ENCODE measurements at regions not wholly inside any gene's neighbourhood (a gene's known extent, or its start where the extent isn't known, plus 50 kb on each side); places are given as distances from the start of the nearest gene placed in this dataset.

DNA sequence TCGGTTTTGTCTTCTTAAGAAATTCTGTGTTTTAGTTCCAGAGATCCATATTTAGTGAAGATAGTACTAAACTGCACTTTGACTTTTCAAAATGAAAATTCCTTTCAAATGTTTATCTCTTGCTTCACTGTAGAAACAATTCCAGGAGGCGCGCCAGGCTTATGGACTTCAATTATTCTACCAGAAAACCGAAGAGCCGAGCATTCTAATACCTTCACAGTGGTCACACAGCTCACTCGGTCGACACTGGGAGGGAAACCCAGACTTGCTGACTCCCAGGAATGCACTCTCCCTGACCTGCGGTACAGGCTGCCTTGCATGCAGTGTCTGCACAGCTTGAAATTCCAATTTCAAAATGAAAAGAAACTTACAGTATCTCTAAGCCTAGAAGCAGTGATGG, 119.9 kb upstream of the PIEZO2 start:
- no peak for DNase-seq (ENCODE audit: low read depth)

DNA sequence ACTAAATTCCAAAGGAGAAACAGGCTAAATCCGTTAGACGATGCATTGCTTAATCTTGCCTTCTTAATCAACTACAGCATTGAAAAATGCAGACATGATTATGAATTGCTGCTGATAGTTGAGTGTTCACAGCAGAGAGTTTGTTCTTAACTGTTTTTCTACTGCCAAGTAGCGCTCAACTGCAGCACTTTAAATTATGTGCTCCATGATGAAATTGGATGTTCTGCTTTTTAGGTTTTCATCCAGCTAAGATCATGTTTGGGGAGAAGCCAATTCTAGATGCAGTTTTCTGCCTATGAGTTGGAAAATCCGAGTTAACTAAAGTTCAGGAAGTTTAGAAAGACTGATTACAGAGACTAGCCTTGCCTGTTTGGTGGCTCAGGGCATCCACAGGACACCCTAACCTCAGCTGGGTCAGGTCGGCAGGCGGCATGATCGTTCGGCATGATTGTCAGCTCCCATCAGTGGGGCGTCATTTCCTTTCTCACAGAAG, 119.4 kb upstream of the PIEZO2 start:
- DNase-seq (ENCODE audit: low read depth) = no peak

DNA sequence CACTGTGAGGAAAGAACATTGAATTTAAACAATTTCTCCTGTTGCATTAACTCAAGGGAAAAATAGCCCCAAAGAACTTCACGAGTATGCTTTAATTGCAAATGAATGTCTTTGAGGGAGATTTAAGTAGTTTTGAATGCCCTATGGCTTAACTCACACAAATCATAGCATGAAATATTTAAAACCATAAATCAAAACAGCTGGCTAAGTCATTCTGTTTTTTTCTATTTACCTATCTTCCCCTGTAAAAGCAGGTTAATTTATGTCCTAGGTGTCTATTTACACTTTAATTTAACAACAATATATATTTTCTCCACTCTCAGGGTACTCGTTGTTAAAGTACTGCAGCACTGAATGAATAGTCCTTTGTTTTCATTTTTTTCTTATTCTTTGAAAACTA, 118.8 kb upstream of the PIEZO2 start:
- no peak for DNase-seq (ENCODE audit: low read depth)

DNA sequence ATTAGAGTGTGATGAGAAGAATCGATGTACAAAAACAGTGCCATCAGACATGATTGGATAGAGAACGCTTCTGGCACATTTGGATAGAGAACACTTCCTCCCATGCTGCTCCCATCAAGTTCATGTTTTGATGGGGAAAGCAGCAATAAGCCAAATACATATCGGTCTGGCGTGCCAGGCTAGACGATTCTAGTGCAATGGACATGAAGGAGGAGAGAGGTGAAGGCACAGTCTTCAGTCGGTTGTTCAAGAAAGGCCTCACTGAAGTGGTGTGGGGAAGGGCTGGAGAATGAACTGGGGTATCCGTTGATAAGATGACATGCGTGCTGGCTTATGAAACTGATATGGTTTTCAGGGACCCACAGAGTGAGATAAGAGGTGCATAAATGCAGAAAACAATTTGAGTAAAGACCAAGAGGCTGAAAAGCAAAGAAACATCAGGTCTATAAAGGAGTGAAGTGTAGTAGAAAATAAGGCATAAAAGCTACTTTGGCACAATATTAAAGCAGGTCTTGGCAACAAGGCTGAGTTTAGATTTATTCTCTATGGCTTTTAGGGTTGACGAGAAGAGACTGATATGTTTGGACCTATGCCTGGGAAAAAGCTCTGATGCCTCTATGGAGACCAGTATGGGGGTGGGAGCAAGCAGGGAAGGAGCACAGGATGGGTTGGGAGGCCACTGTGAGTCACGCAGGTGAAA, 117.6 kb upstream of the PIEZO2 start:
- no peak for DNase-seq (ENCODE audit: low read depth)

DNA sequence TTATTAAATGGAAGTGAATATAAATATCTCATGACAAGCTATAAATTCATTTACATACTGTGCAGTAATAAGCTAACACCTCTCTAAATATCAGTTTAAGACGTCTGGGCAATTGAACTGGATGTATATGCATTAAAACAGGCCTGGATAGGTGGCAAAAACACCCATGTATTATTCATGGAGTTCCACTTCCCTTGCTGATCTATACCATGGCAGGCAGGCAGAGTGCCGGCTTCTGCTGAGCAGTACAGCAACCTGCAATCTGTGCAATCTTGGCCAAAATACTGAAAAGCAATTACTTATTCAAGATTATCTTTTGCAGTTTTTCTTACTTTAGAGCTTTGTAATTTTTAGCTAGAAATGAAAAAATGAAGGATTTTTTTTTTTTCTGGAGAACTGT, 112.1 kb upstream of the PIEZO2 start:
- DNase-seq (ENCODE audit: low read depth) = no peak

DNA sequence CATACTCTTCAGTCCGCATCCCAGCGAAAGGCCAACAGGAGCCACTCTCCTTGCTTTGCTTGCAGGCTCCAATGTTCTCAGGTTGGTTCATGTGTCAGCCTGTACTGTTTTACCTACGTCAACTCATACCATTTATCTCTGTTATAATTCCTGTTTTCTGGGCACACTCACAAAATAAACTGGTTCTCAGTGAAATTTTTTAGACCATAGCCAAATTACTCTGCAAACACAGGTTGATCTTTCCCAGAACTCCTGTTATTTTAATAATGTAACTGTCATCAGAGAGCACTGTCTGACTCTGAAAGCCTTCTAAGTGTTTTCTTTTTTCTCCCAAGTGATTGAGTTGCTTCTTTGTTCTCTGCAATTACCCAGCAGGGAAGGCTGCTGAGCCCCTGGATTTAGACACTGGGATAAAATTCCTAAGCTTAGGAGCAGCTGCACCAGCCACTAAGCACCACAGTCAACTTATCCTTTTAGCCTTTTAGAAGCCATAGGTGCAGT, 111.6 kb upstream of the PIEZO2 start:
- DNase-seq (ENCODE audit: low read depth) = no peak

DNA sequence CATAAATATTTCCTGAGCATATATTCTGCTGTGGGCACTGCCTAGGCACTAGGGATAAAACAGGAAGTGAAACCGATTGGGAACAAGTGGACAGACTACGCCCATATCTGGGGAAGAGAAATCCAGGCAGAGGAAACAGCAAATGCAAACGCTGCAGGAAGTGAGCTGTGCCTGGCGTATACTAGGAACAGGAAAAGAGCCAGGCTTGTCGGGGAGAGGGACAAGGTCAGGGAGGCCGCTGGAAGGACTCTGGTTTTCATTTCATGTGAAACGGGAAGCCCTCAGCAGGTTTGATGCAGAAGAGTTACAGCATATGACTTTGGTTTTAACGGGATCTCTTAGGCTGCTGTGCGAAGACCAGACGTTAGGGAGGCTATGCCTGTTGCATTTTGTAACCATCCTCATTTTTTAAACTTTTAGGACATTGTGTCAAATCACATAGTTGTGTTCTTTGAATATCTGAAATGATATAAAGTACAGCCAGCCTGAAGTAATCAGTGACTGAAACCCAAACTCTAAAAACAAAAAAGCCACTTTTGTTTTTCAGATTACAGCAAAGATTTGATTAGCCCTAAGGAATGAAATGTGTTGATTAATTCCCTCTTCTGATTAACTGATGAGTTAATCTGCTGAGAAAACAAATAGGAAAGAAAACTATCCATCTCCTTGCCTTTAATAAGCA, 110.2 kb upstream of the PIEZO2 start:
- DNase-seq (ENCODE audit: low read depth) = no peak

DNA sequence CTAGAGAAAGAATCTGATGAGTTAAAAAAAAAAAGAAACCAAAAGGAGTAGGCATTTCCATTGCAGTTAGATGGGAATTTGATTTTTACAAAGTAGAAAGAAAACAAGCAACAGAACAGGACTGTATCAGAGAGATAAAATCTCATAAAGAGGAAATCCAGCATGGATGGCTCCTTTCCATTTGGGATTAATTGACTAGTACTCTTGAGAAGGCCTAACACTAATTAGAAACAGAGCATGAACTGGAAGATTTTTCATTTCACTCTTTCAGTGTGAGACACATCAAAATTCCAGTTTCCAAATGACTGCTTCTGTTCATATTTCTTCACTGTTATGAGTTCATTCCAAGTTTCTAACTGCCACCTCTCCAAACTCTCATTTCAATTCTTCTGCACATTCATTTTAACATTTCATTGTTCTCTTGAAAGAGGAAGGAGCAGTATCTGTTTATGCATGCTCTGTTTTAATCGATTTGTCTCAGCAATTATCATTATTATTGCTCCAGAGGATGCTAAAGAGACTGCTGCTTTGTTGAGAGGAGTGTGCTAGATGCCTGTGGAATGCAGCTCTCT, 108.8 kb upstream of the PIEZO2 start:
- no peak for DNase-seq (ENCODE audit: low read depth)

DNA sequence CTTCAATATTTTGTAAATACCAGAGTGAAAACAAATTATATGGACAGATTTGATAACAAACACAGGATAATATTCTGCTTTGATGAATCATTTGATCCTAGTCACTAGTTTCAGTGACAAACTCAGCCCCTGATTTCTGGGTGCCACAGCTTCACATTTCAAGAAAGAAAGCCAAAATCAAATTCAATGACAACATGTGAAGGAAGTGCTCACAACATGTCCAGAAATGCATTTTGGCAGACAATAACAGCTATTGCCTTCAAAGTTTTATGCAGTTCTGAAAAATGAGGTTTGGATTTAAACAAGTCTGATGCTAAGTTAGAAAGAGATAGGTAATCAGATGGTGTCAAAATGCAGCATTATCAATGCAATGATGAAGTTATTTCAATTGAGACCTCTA, 106.9 kb upstream of the PIEZO2 start:
- DNase-seq (ENCODE audit: low read depth) = no peak

DNA sequence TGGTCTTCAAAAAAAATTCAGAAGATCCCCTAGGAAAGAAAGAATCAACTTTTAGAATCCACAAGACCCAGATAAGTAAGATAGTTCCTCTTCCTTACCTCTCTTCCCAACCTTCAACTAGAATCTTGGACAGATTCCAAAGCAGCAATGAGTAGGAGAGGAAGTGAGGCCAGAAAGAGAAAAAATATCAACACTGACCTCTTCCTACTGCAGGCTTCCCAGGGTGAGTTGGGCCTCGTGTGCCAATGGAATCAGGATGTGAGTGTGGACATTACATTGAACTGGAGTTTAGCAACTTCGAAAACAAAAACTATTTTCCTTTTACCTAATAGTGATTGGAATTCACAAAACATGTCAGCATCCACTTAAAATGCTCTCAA, 102.5 kb upstream of the PIEZO2 start:
- peak; percentile 13 for DNase-seq (ENCODE audit: low read depth)

DNA sequence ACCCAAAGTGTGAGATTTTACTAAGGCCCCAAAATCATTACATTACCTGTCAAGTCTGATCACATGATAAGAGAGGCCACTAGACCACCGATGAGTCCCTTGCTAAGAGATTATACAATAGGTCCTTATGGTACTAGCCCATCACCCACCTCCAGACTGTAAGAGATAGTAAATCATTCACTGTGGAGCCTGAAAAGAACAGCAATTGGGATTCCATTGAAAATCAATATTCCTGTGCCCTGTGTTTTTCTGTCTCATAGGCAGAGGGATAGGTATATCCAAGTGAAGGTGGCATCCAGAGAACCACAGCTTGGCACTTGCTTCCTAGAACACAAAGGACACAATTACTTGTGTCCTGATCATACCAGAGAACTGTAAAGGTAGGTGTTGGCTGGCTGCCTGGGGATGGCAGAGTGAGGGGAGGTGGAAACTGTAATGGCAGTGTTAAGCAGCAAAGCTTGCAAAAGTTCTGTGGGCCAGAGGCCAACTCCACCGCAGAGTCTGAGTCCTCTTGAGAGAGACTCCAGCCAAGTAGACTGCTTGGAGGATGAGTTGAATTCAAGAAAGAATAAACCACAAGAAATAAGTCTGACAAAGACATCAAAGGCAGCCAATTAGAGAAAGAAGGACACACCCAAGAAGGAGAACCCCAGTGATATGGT, 102.0 kb upstream of the PIEZO2 start:
- DNase-seq (ENCODE audit: low read depth) = no peak

DNA sequence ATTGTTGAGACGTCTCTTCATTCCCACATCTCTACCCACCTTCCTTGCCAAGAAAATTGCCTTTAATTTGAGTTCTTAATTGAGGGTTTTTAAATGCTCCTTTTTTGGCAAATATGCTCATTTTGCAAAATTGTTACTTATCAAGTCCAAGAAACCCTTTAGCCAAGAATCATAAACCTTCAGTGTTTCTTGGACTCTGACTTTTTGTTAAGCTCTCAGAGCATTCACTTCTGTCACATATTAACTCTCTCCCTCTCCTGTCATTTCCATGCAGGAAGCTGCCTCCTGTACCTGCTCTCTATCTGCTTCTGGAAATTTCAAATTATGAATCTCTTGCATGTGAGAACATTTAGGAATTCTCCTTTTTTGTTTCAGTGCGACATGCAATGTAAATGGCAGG, 100.0 kb upstream of the PIEZO2 start:
- no peak for DNase-seq (ENCODE audit: low read depth)

DNA sequence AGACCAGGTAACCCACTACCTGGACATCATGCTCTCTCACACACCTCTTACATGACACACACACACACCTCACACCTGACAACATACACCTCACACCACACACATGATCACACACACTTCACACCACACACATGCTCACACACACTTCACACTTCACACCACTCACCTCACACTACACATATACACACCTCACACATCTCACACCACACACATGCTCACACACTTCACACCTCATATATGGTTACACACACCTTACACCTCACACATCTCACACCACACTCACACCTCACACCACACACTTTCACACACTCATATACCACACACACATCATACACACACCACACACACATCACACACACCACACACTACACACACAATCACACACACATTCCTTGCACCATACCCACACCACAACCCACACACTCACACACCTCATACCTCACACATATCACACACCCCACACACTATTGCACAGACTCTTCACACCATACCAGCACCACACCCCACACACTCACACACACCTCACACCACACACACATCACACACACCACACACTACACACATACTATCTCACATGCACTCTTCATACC, 98.1 kb upstream of the PIEZO2 start:
- DNase-seq (ENCODE audit: low read depth) = no peak

DNA sequence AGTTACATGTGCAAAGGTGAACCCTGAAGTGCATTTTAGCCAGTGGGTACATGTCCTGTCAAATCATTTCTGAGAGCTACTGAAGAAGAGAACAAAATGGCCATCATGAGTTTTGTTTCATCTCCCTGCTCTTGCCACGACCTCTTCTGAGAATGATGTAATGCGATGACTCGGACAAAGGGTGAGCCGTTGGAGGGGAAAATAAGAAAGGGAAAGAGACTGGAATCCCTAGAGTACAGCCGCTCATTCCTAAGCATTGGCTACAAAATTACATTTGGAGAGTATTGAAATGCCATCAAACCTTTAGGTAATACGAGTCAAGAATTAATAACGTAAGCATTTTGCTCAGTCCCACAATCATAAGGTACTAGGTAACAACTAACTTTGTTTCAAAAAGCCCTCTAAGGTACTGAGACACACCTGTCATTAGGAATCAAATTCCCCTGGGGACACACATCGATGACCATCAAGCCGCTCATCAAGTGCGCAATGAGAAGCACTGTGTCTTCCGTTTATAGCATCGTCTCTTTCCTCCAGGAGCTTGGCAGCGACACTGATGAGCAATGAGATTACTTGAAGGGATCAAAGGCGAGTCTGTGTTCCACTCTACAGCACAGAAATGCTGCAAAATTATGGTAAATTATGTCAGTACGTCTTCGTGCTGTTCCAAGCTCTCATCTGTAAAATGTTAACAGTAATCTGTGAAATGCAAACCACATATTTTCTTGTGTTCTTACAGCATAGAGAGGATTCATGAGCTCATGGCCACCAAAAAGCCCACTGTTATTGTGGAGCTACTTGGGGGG, 97.3 kb upstream of the PIEZO2 start:
- peak; percentile 35 for DNase-seq (ENCODE audit: low read depth)

DNA sequence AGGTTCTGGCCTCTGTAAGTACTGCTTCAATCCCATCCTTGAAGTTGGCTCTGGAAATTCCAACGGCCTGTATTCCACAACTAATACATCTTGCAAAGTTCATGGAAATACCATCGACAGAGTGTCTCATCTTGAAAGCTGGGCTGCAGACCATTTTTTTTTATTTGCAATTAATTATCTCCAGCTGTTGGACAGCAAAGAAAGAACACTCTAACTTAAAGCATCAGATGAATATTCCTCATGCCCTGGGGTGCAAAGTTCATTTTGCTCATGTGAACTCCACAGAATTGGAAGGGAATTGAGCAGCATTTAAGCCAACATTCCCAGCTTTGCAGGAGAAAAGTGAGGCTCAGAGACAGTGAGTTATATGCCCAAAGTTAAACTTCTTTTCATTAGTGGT, 96.5 kb upstream of the PIEZO2 start:
- no peak for DNase-seq (ENCODE audit: low read depth)

DNA sequence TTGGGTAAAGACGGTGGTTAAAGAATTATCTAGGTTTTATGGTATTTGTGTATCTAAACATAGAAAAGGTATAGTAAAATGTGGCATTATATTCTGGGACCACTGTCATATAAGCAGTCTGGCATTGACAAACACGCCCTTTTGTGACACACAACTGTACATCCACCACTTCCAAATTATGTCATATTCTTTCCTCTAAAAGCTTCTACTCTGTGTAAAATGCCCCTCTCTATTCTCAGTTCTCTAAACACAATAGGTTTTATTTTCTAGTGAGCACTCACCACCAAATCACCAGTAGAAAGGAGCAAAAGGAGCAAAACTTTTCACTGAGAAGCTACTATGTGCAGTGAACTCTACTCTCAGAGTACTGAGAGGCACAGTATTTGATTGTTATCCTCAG, 88.1 kb upstream of the PIEZO2 start:
- DNase-seq (ENCODE audit: low read depth) = no peak

DNA sequence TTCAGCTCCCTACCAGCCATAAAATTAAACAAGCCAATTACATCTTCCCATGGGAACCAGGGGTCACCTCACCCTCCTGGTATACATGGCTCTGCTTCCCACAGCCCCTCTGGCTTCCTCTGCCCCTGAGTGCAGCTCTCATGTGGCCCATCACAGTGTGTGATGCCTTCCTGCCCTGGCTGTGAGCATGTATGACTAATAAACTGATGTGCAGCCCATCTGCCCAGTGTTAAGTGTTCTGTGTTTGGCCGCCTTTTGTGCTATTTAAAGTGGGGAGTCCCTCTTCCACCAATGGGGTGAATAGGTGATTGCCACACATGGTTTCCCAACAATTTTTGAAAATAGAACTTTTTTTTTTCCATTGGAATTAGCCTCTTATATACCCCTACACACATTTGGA, 87.7 kb upstream of the PIEZO2 start:
- DNase-seq (ENCODE audit: low read depth) = no peak

DNA sequence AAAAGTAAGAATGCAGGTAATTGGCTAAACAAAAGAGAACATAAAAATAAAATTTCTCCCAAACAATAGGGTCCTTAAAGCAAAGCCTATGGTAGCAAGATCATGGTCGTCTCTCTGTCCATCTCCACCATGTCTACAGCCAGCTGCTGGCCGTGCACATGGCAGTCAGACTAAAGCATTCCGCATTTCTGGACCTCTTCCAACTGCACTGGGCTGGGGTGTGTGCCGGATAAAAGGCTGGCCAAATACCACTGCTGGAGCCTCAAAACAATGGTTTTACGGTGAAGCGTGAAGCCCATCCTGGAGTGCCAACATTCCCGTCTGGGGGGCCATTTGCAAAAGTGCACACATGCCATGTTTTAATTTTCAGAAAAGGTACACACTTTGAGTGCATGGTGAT, 74.8 kb upstream of the PIEZO2 start:
- DNase-seq (ENCODE audit: low read depth) = no peak

DNA sequence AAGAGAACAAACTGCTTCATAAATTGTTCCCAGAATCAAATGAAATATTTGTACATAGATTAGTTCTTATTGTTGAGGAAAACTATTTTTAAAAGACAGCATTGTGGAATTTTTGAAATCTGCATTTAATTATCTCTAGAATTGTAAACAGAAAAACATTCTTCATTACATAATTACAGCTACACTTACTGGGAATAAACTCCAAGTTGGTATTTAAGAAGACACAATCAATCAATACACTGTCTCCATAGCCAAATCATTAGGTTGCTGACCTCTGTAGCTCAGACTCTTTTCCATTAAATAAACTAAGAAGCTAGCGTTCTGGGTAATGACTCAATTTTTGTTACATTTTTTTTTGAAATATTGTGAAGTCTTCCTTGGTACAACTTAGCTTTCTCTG, 70.2 kb upstream of the PIEZO2 start:
- no peak for DNase-seq (ENCODE audit: low read depth)

DNA sequence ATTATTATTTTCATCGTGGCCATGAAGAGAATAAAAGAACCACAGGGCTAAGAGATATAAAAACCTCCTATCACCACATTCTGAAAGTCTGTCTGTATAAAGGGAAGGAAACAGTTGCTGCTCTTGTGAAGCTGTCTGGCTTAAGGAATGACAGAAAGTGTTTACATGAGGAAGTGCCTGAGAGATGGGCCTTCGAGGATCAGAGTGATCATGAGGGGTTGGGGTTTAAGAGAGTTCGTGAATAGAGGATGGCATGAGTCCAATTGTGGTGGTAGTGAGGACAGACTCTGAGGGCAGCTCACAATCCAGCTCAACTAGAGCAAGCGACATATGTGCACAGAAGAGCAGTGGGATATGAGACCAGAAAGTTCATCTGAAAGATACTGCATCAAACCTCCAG, 65.8 kb upstream of the PIEZO2 start:
- DNase-seq (ENCODE audit: low read depth) = no peak

DNA sequence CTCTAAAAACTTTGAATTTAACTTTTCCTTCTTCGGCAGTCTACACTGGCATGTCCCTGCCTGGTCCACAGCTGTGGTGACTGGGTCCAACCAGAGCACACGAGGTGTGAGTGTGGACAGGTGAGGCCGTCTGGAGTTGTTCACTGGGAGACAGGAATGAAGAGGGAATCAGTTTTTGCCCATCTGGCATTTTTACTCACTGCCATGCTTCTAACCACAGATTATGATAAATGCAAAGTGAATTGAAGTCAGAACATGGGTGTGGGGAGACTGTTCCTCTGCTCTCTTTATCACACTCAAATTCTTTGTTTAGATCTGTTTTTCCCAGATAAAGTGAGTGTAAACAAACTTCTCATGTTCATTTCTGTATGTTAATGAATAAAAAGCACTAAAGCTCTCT, 54.7 kb upstream of the PIEZO2 start:
- DNase-seq (ENCODE audit: low read depth) = no peak
